OCI-LY7 (cell line): ENCODE measurements at regions not wholly inside any gene's neighbourhood (a gene's known extent, or its start where the extent isn't known, plus 50 kb on each side); places are given as distances from the start of the nearest gene placed in this dataset.

Experiments used
- BruUV-seq: library from RNA; stranded (reverse); fragments of 400-500 nt; replicated peaks from 2 replicates; lab custom pipeline; 2021; lab: Mats Ljungman, UMichigan
- CTCF ChIA-PET: fragments of 300-600 bp; sonication (Branson Sonifier 250); formaldehyde crosslinking; loops from one replicate; lab custom pipeline; 2022; ENCODE audit warnings: antibody characterized with exemption; ENCODE audit not compliant: unreplicated experiment; lab: Charles Lee
- POLR2A ChIA-PET: fragments of 300-600 bp; sonication (Branson Sonifier 250); formaldehyde crosslinking; loops from one replicate; lab custom pipeline; 2022; ENCODE audit warnings: antibody characterized with exemption; lab: Charles Lee
- DNase-seq: peaks from one replicate; pipeline ENCODE4 v3.0.0-alpha.2; 2015; ENCODE audit warnings: low spot score
- H2AFZ ChIP-seq: fragments of 200-600 bp; sonication (generic), shearing (Covaris generic); 2 replicates; pipeline ENCODE4 v1.6.1; 2014; ENCODE audit warnings: mild to moderate bottlenecking, antibody characterized with exemption, low read length, moderate library complexity
- H3K27ac ChIP-seq: fragments of 200-600 bp; sonication (generic); 2 replicates; pipeline ENCODE4 v1.5.1; 2014; ENCODE audit warnings: mixed run types, low read depth, mild to moderate bottlenecking, moderate library complexity, low read length, inconsistent platforms; ENCODE audit not compliant: poor library complexity, severe bottlenecking
- H3K36me3 ChIP-seq: fragments of 200-600 bp; sonication (generic); 2 replicates; pipeline ENCODE4 v1.6.1; 2014; ENCODE audit warnings: mild to moderate bottlenecking, antibody characterized with exemption, low read length, moderate library complexity, mixed read lengths; ENCODE audit not compliant: insufficient read depth
- H3K4me1 ChIP-seq: fragments of 200-600 bp; sonication (generic); 2 replicates; pipeline ENCODE4 v1.5.1; 2014; ENCODE audit warnings: mild to moderate bottlenecking, low read length; ENCODE audit not compliant: insufficient read depth, poor library complexity, severe bottlenecking
- H3K4me2 ChIP-seq: fragments of 200-600 bp; sonication (generic); 2 replicates; pipeline ENCODE4 v1.6.1; 2014; ENCODE audit warnings: mild to moderate bottlenecking, low read length
- H3K4me3 ChIP-seq: fragments of 200-600 bp; sonication (generic); 2 replicates; pipeline ENCODE4 v1.5.1; 2014; ENCODE audit warnings: mild to moderate bottlenecking, low read depth, low read length; ENCODE audit not compliant: poor library complexity, severe bottlenecking
- H3K79me2 ChIP-seq: fragments of 200-600 bp; sonication (generic); 2 replicates; pipeline ENCODE4 v1.6.1; 2016; ENCODE audit warnings: low read depth, mild to moderate bottlenecking, low read length, moderate library complexity, mixed read lengths; ENCODE audit not compliant: insufficient read depth
- H3K9me2 ChIP-seq: fragments of 200-600 bp; sonication (generic); 2 replicates; pipeline ENCODE4 v1.6.1; 2016; ENCODE audit warnings: mild to moderate bottlenecking, low read length, mixed read lengths; ENCODE audit not compliant: insufficient read depth
- H3K9me3 ChIP-seq: fragments of 200-600 bp; sonication (generic); 2 replicates; pipeline ENCODE4 v1.6.1; 2014; ENCODE audit warnings: mild to moderate bottlenecking, mixed run types, low read length, mixed read lengths
- H4K20me1 ChIP-seq: fragments of 200-600 bp; sonication (generic); 2 replicates; pipeline ENCODE4 v1.6.1; 2014; ENCODE audit warnings: mild to moderate bottlenecking, antibody characterized with exemption, low read length, moderate library complexity, mixed read lengths; ENCODE audit not compliant: insufficient read depth
- CTCF ChIP-seq: fragments of 200-600 bp; sonication (generic); conservative IDR thresholded peaks from 2 replicates; pipeline ENCODE4 v1.5.1; 2014; ENCODE audit warnings: mild to moderate bottlenecking, antibody characterized with exemption, low read length, moderate library complexity, mixed read lengths
- EZH2phosphoT487 ChIP-seq: fragments of 200-600 bp; sonication (generic); IDR thresholded peaks from 2 replicates; pipeline ENCODE4 v1.6.1; 2018; ENCODE audit warnings: low read depth, borderline replicate concordance, mild to moderate bottlenecking, mixed run types, antibody characterized with exemption, low read length, moderate library complexity, mixed read lengths
- intact Hi-C: fragments of 100-400 bp; cut with micrococcal nuclease; formaldehyde crosslinking; loops from one replicate; pipeline ENCODE4 v1.10.0; 2022; ENCODE audit not compliant: unreplicated experiment

DNA sequence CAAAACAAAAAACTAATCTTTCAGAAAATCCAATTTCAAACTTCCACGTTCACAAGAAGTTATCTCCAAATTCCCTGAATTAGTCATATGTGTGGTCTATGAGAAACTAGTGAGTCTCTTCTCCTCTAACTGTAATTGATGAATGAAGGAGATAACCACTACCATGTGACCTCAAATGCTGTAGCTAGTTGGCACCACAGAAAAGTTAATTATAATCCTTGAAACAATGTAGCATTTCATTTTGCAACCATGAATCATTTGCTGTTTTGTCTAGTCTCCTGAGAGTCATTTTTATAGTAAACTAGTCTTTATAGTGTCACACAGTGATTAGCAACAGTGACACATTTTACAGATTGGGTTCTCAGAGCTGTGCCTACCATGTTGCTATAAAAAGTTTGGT lies 287.5 kb downstream of the LRRIQ3 start:
- Histone ChIP-seq H3K4me3 (no peak overlapping the region), H2AFZ (no peak overlapping the region), H3K36me3 (no peaks in the 10 kb centered on the region), H3K4me1 (no peaks in the 10 kb centered on the region), H3K9me3 (no peaks in the 10 kb centered on the region), H3K79me2 (no peaks in the 10 kb centered on the region), H3K4me2 (no peak overlapping the region), H3K9me2 (no peaks in the 10 kb centered on the region), H3K27ac (no peak overlapping the region), H4K20me1 (no peaks in the 10 kb centered on the region)
- TF ChIP-seq EZH2phosphoT487 (no peak), CTCF (no peak)
- DNase-seq, result no peak
- intact Hi-C loops, result no loop called here
- no TSS peak for BruUV-seq
- POLR2A ChIA-PET, result no interaction called here
- CTCF ChIA-PET, result no interaction called here

GRCh38 chr1:73910062-73910461 lies 287.9 kb downstream of the LRRIQ3 start:
- Histone ChIP-seq H4K20me1 (no peaks in the 10 kb centered on the region), H3K9me3 (no peaks in the 10 kb centered on the region), H2AFZ (no peak overlapping the region), H3K27ac (no peak overlapping the region), H3K4me2 (no peak overlapping the region), H3K4me1 (no peaks in the 10 kb centered on the region), H3K79me2 (no peaks in the 10 kb centered on the region), H3K36me3 (no peaks in the 10 kb centered on the region), H3K9me2 (no peaks in the 10 kb centered on the region), H3K4me3 (no peak overlapping the region)
- CTCF ChIA-PET, result no interaction called here
- TF ChIP-seq EZH2phosphoT487 (no peak), CTCF (no peak)
- BruUV-seq, result no TSS peak
- no peak for DNase-seq
- intact Hi-C loops, result no loop called here
- POLR2A ChIA-PET, result no interaction called here

DNA sequence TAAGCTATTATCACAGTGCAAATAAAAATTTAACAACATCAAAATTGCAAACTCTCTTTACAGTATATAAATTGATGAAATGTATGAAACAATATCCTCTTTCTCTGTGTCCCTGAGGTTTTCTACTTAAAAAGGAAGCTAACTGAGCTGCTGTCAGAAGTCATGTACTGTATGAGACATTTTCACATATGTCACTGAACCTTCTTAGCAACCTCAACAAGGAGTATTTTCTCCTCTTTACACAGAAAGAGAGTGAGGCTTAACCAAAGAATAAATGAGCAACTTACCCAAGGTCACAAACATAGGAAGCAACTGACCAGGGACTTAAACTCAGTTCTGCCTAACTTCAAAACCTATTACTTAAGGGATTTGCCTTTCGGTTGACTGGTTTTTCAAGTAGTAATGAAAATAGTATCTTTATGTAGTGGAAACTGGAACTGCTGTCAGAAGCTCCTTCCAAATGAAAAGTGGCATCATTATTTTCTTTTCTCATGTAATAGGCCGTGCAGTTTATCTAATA lies 288.9 kb downstream of the LRRIQ3 start:
- no TSS peak for BruUV-seq
- H2AFZ ChIP-seq, result no peak overlapping the region
- intact Hi-C loops, result no loop called here
- no peak for DNase-seq
- ChIA-PET POLR2A (interaction anchor here (1.1 kb wide), 1 partner anchor 72 kb away, joined by 3 read pairs; no protein-coding TSS in a partner anchor), CTCF (no interaction called here)
- no peak overlapping the region for H3K27ac ChIP-seq
- no peaks in the 10 kb centered on the region for H3K9me2 ChIP-seq
- H4K20me1 ChIP-seq, result no peaks in the 10 kb centered on the region
- H3K4me1 ChIP-seq, result no peaks in the 10 kb centered on the region
- TF ChIP-seq EZH2phosphoT487, result no peak
- no peak for TF ChIP-seq CTCF
- no peaks in the 10 kb centered on the region for H3K9me3 ChIP-seq
- no peaks in the 10 kb centered on the region for H3K36me3 ChIP-seq
- no peak overlapping the region for H3K4me3 ChIP-seq
- H3K79me2 ChIP-seq, result no peaks in the 10 kb centered on the region
- H3K4me2 ChIP-seq, result no peak overlapping the region
